NCI-H2107 treated with DMSO at 0.1 percent for 48 hours (cell line): ENCODE measurements at regions not wholly inside any gene's neighbourhood (a gene's known extent, or its start where the extent isn't known, plus 50 kb on each side); places are given as distances from the start of the nearest gene placed in this dataset.
"Not testable (repeated sequence)": the region's sequence is repeated elsewhere in the genome, so short reads cannot be mapped to it uniquely, and the experiment has no call there.

ENCODE experiments used
- DNase-seq: peaks from one replicate; lab custom pipeline; 2025; ENCODE audit not compliant: unreplicated experiment; lab: John Stamatoyannopoulos, UW

GRCh38 chrX:10945498-10945897, 165.6 kb upstream of the HCCS start:
- DNase-seq = no peak

- DNase-seq = peak; percentile 52
Observed at GRCh38 chrX:10949541-10949940, 161.6 kb upstream of the HCCS start.

- DNase-seq = no peak
Observed at GRCh38 chrX:10952619-10953018, 158.5 kb upstream of the HCCS start.

- DNase-seq = no peak
Observed at GRCh38 chrX:10965174-10965798, 145.8 kb upstream of the HCCS start.

GRCh38 chrX:10966057-10966456, 145.1 kb upstream of the HCCS start:
- DNase-seq = no peak

- DNase-seq = no peak
Observed at GRCh38 chrX:10971176-10971575, 140.0 kb upstream of the HCCS start.

GRCh38 chrX:10971759-10972158, 139.4 kb upstream of the HCCS start:
- DNase-seq = no peak

- no peak for DNase-seq
Observed at GRCh38 chrX:10972706-10973105, 138.4 kb upstream of the HCCS start.

GRCh38 chrX:10974920-10975319, 136.2 kb upstream of the HCCS start:
- DNase-seq = no peak

GRCh38 chrX:10979956-10980355, 131.2 kb upstream of the HCCS start:
- DNase-seq = no peak

GRCh38 chrX:10981506-10981905, 129.6 kb upstream of the HCCS start:
- no peak for DNase-seq

GRCh38 chrX:10983526-10983925, 127.6 kb upstream of the HCCS start:
- DNase-seq = no peak

- no peak for DNase-seq
Observed at GRCh38 chrX:10984213-10984612, 126.9 kb upstream of the HCCS start.

- DNase-seq = no peak
Observed at GRCh38 chrX:10986616-10987015, 124.5 kb upstream of the HCCS start.

- no peak for DNase-seq
Observed at GRCh38 chrX:10988653-10989052, 122.5 kb upstream of the HCCS start.

GRCh38 chrX:10989386-10989785, 121.7 kb upstream of the HCCS start:
- no peak for DNase-seq

- no peak for DNase-seq
Observed at GRCh38 chrX:10990418-10990817, 120.7 kb upstream of the HCCS start.

GRCh38 chrX:10990976-10991375, 120.2 kb upstream of the HCCS start:
- DNase-seq = no peak

- DNase-seq = no peak
Observed at GRCh38 chrX:10992110-10992509, 119.0 kb upstream of the HCCS start.

- DNase-seq = not testable (repeated sequence)
Observed at GRCh38 chrX:11007076-11007475, 104.1 kb upstream of the HCCS start.

- DNase-seq = no peak
Observed at GRCh38 chrX:11010476-11010875, 100.7 kb upstream of the HCCS start.

- DNase-seq = no peak
Observed at GRCh38 chrX:11016728-11017127, 94.4 kb upstream of the HCCS start.

GRCh38 chrX:11022588-11022987, 88.5 kb upstream of the HCCS start:
- not testable (repeated sequence) for DNase-seq
